ENCODE measurements at regions not wholly inside any gene's neighbourhood (a gene's known extent, or its start where the extent isn't known, plus 50 kb on each side); places are given as distances from the start of the nearest gene placed in this dataset.

- no peak for TF ChIP-seq CTCF (IDR thresholded peaks at IDR 0.05; ENCODE audit: insufficient read depth, low read length)
- TF ChIP-seq SPI1 (IDR thresholded peaks at IDR 0.05; ENCODE audit: borderline replicate concordance, low read depth) = no peak
- no peak for TF ChIP-seq REST (IDR thresholded peaks at IDR 0.05; ENCODE audit: insufficient replicate concordance, low read depth)
- no peak for TF ChIP-seq POLR2AphosphoS5 (IDR thresholded peaks at IDR 0.05; ENCODE audit: low read depth)
These were observed 100.8 kb upstream of the BMP2K start for GRCh38 chr4:78675325-78675724.
